ENCODE measurements at regions not wholly inside any gene's neighbourhood (a gene's known extent, or its start where the extent isn't known, plus 50 kb on each side); places are given as distances from the start of the nearest gene placed in this dataset.

GRCh38 chr14:51533872-51534553 lies 117.7 kb upstream of the FRMD6 start:
- H3K27me3 ChIP-seq (ENCODE audit: control insufficient read depth, low read length) = no peaks in the 10 kb centered on the region
- no peaks in the 10 kb centered on the region for H3K9me2 ChIP-seq (replicated peaks; ENCODE audit: control insufficient read depth, low read length)
- H3K79me2 ChIP-seq (ENCODE audit: control insufficient read depth, low read length) = no peaks in the 10 kb centered on the region
- no peak overlapping the region for H3K27ac ChIP-seq (ENCODE audit: low read depth, low read length)
- no peaks in the 10 kb centered on the region for H4K20me1 ChIP-seq (ENCODE audit: control insufficient read depth, insufficient read depth, low read depth, low read length)
- no peak overlapping the region for H3K4me2 ChIP-seq (ENCODE audit: low read length)
- H3K9me3 ChIP-seq (ENCODE audit: control insufficient read depth, insufficient read depth, low read length) = no peaks in the 10 kb centered on the region
- no peak overlapping the region for H3K4me3 ChIP-seq (ENCODE audit: low read length)
- no peaks in the 10 kb centered on the region for H3F3A ChIP-seq (ENCODE audit: control insufficient read depth, insufficient read depth)
- TF ChIP-seq EZH2phosphoT487 (IDR thresholded peaks at IDR 0.05; ENCODE audit: borderline replicate concordance, low read length) (no peak), CTCF (IDR thresholded peaks at IDR 0.05; ENCODE audit: low read depth, low read length, poor library complexity, severe bottlenecking) (no peak)
- no peaks in the 10 kb centered on the region for H3K36me3 ChIP-seq (ENCODE audit: control insufficient read depth, low read length)
- H3K4me1 ChIP-seq (ENCODE audit: control insufficient read depth, low read length) = no peaks in the 10 kb centered on the region

- no peak overlapping the region for H3K4me2 ChIP-seq (ENCODE audit: low read length)
- H3K36me3 ChIP-seq (ENCODE audit: control insufficient read depth, low read length) = no peaks in the 10 kb centered on the region
- no peaks in the 10 kb centered on the region for H3K27me3 ChIP-seq (ENCODE audit: control insufficient read depth, low read length)
- H3K27ac ChIP-seq (ENCODE audit: low read depth, low read length) = no peak overlapping the region
- H3F3A ChIP-seq (ENCODE audit: control insufficient read depth, insufficient read depth) = no peaks in the 10 kb centered on the region
- no peaks in the 10 kb centered on the region for H3K79me2 ChIP-seq (ENCODE audit: control insufficient read depth, low read length)
- H3K4me3 ChIP-seq (ENCODE audit: low read length) = no peak overlapping the region
- H4K20me1 ChIP-seq (ENCODE audit: control insufficient read depth, insufficient read depth, low read depth, low read length) = no peaks in the 10 kb centered on the region
- no peaks in the 10 kb centered on the region for H3K9me2 ChIP-seq (replicated peaks; ENCODE audit: control insufficient read depth, low read length)
- H3K4me1 ChIP-seq (ENCODE audit: control insufficient read depth, low read length) = no peaks in the 10 kb centered on the region
- H3K9me3 ChIP-seq (ENCODE audit: control insufficient read depth, insufficient read depth, low read length) = no peaks in the 10 kb centered on the region
- no peak for TF ChIP-seq EZH2phosphoT487 (IDR thresholded peaks at IDR 0.05; ENCODE audit: borderline replicate concordance, low read length)
- TF ChIP-seq CTCF (IDR thresholded peaks at IDR 0.05; ENCODE audit: low read depth, low read length, poor library complexity, severe bottlenecking) = no peak
These were observed 117.1 kb upstream of the FRMD6 start for GRCh38 chr14:51534610-51535011.

GRCh38 chr14:51535443-51536044 lies 116.2 kb upstream of the FRMD6 start:
- no peaks in the 10 kb centered on the region for H3K79me2 ChIP-seq (ENCODE audit: control insufficient read depth, low read length)
- H3K27me3 ChIP-seq (ENCODE audit: control insufficient read depth, low read length) = no peaks in the 10 kb centered on the region
- H3K4me2 ChIP-seq (ENCODE audit: low read length) = no peak overlapping the region
- no peaks in the 10 kb centered on the region for H3K36me3 ChIP-seq (ENCODE audit: control insufficient read depth, low read length)
- H3K4me3 ChIP-seq (ENCODE audit: low read length) = no peak overlapping the region
- H3K27ac ChIP-seq (ENCODE audit: low read depth, low read length) = no peak overlapping the region
- no peaks in the 10 kb centered on the region for H3K9me3 ChIP-seq (ENCODE audit: control insufficient read depth, insufficient read depth, low read length)
- H3F3A ChIP-seq (ENCODE audit: control insufficient read depth, insufficient read depth) = no peaks in the 10 kb centered on the region
- no peaks in the 10 kb centered on the region for H3K9me2 ChIP-seq (replicated peaks; ENCODE audit: control insufficient read depth, low read length)
- H4K20me1 ChIP-seq (ENCODE audit: control insufficient read depth, insufficient read depth, low read depth, low read length) = no peaks in the 10 kb centered on the region
- TF ChIP-seq CTCF (IDR thresholded peaks at IDR 0.05; ENCODE audit: low read depth, low read length, poor library complexity, severe bottlenecking) (no peak), EZH2phosphoT487 (IDR thresholded peaks at IDR 0.05; ENCODE audit: borderline replicate concordance, low read length) (no peak)
- no peaks in the 10 kb centered on the region for H3K4me1 ChIP-seq (ENCODE audit: control insufficient read depth, low read length)

Measured in DOHH2 (cell line).